ENCODE measurements at regions not wholly inside any gene's neighbourhood (a gene's known extent, or its start where the extent isn't known, plus 50 kb on each side); places are given as distances from the start of the nearest gene placed in this dataset.
"Not testable (repeated sequence)": the region's sequence is repeated elsewhere in the genome, so short reads cannot be mapped to it uniquely, and the experiment has no call there.

- not testable (repeated sequence) for H3K9me3 ChIP-seq (ENCODE audit: control insufficient read depth, low read length, poor library complexity, severe bottlenecking); H3K27ac Mint-ChIP-seq; H3K36me3 Mint-ChIP-seq (ENCODE audit: low read depth); H3K4me1 Mint-ChIP-seq; H3K4me3 Mint-ChIP-seq; ATAC-seq; DNase-seq
- H3K27me3 Mint-ChIP-seq: peaks cover 18% of the 10 kb centered on the region
Observed at GRCh38 chr4:27075603-27076002, 215.0 kb downstream of the STIM2 start.

- Mint-ChIP-seq H3K36me3 (ENCODE audit: low read depth) (no peaks in the 10 kb centered on the region), H3K4me1 (peaks cover 6% of the 10 kb centered on the region), H3K27ac (no peak overlapping the region), H3K4me3 (no peak overlapping the region), H3K27me3 (peaks cover 50% of the 10 kb centered on the region)
- DNase-seq (no peak), ATAC-seq (no peak)
- no peaks in the 10 kb centered on the region for H3K9me3 ChIP-seq (ENCODE audit: control insufficient read depth, low read length, poor library complexity, severe bottlenecking)
Observed at GRCh38 chr4:27078934-27079455, 218.4 kb downstream of the STIM2 start.

- H3K27ac Mint-ChIP-seq: no peak overlapping the region
- DNase-seq (no peak), ATAC-seq (no peak)
- H3K36me3 Mint-ChIP-seq (ENCODE audit: low read depth): no peaks in the 10 kb centered on the region
- peaks cover 16% of the 10 kb centered on the region for H3K4me1 Mint-ChIP-seq
- peak overlapping the region; percentile 31 for H3K4me3 Mint-ChIP-seq
- peaks cover 79% of the 10 kb centered on the region for H3K27me3 Mint-ChIP-seq
- H3K9me3 ChIP-seq (ENCODE audit: control insufficient read depth, low read length, poor library complexity, severe bottlenecking): no peaks in the 10 kb centered on the region
Observed at GRCh38 chr4:27081675-27082586, 221.3 kb downstream of the STIM2 start.

- ATAC-seq (no peak), DNase-seq (no peak)
- no peaks in the 10 kb centered on the region for H3K36me3 Mint-ChIP-seq (ENCODE audit: low read depth)
- peaks cover 16% of the 10 kb centered on the region for H3K4me1 Mint-ChIP-seq
- H3K27me3 Mint-ChIP-seq: peaks cover 86% of the 10 kb centered on the region
- H3K4me3 Mint-ChIP-seq: no peak overlapping the region
- H3K9me3 ChIP-seq (ENCODE audit: control insufficient read depth, low read length, poor library complexity, severe bottlenecking): no peaks in the 10 kb centered on the region
- no peak overlapping the region for H3K27ac Mint-ChIP-seq
Observed at GRCh38 chr4:27082776-27083175, 222.1 kb downstream of the STIM2 start.

- peaks cover 94% of the 10 kb centered on the region for H3K27me3 Mint-ChIP-seq
- H3K9me3 ChIP-seq (ENCODE audit: control insufficient read depth, low read length, poor library complexity, severe bottlenecking): no peaks in the 10 kb centered on the region
Observed at GRCh38 chr4:27084685-27085361, 224.2 kb downstream of the STIM2 start.

GRCh38 chr4:27085396-27085795, 224.8 kb downstream of the STIM2 start:
- H3K36me3 Mint-ChIP-seq (ENCODE audit: low read depth): peaks cover 2% of the 10 kb centered on the region
- H3K4me3 Mint-ChIP-seq: no peak overlapping the region
- no peaks in the 10 kb centered on the region for H3K9me3 ChIP-seq (ENCODE audit: control insufficient read depth, low read length, poor library complexity, severe bottlenecking)
- peaks cover 16% of the 10 kb centered on the region for H3K4me1 Mint-ChIP-seq
- DNase-seq: no peak
- no peak for ATAC-seq
- H3K27me3 Mint-ChIP-seq: peaks cover 96% of the 10 kb centered on the region
- no peak overlapping the region for H3K27ac Mint-ChIP-seq

More at GRCh38 chr4:27084685-27085361, 224.2 kb downstream of the STIM2 start:
- peak overlapping the region; percentile 41 for H3K4me3 Mint-ChIP-seq
- no peak overlapping the region for H3K27ac Mint-ChIP-seq
- H3K36me3 Mint-ChIP-seq (ENCODE audit: low read depth): peaks cover 2% of the 10 kb centered on the region
- peaks cover 16% of the 10 kb centered on the region for H3K4me1 Mint-ChIP-seq
- ATAC-seq (no peak), DNase-seq (no peak)

GRCh38 chr4:27087306-27088045, 226.8 kb downstream of the STIM2 start:
- no peaks in the 10 kb centered on the region for H3K9me3 ChIP-seq (ENCODE audit: control insufficient read depth, low read length, poor library complexity, severe bottlenecking)
- peaks cover 98% of the 10 kb centered on the region for H3K27me3 Mint-ChIP-seq
- no peak overlapping the region for H3K27ac Mint-ChIP-seq

GRCh38 chr4:27088491-27088890, 227.8 kb downstream of the STIM2 start:
- peaks cover 94% of the 10 kb centered on the region for H3K27me3 Mint-ChIP-seq
- no peak overlapping the region for H3K4me3 Mint-ChIP-seq
- peaks cover 10% of the 10 kb centered on the region for H3K4me1 Mint-ChIP-seq

More at GRCh38 chr4:27087306-27088045, 226.8 kb downstream of the STIM2 start:
- ATAC-seq (no peak), DNase-seq (no peak)
- Mint-ChIP-seq H3K36me3 (ENCODE audit: low read depth) (peaks cover 2% of the 10 kb centered on the region), H3K4me3 (no peak overlapping the region), H3K4me1 (peaks cover 10% of the 10 kb centered on the region)

GRCh38 chr4:27089186-27089585, 228.5 kb downstream of the STIM2 start:
- Mint-ChIP-seq H3K4me1 (peaks cover 10% of the 10 kb centered on the region), H3K4me3 (no peak overlapping the region), H3K27me3 (peaks cover 91% of the 10 kb centered on the region), H3K36me3 (ENCODE audit: low read depth) (peaks cover 2% of the 10 kb centered on the region), H3K27ac (no peak overlapping the region)
- no peak for DNase-seq
- H3K9me3 ChIP-seq (ENCODE audit: control insufficient read depth, low read length, poor library complexity, severe bottlenecking): no peaks in the 10 kb centered on the region
- no peak for ATAC-seq

More at GRCh38 chr4:27088491-27088890, 227.8 kb downstream of the STIM2 start:
- H3K36me3 Mint-ChIP-seq (ENCODE audit: low read depth): peaks cover 2% of the 10 kb centered on the region
- DNase-seq (no peak), ATAC-seq (no peak)
- no peaks in the 10 kb centered on the region for H3K9me3 ChIP-seq (ENCODE audit: control insufficient read depth, low read length, poor library complexity, severe bottlenecking)
- no peak overlapping the region for H3K27ac Mint-ChIP-seq

- Mint-ChIP-seq H3K27me3 (peaks cover 80% of the 10 kb centered on the region), H3K27ac (no peak overlapping the region)
- ATAC-seq: no peak
Observed at GRCh38 chr4:27090406-27090805, 229.8 kb downstream of the STIM2 start.

GRCh38 chr4:27094224-27094623, 233.6 kb downstream of the STIM2 start:
- Mint-ChIP-seq H3K27me3 (peaks cover 44% of the 10 kb centered on the region), H3K4me3 (no peak overlapping the region), H3K36me3 (ENCODE audit: low read depth) (no peaks in the 10 kb centered on the region), H3K27ac (no peak overlapping the region), H3K4me1 (no peaks in the 10 kb centered on the region)
- no peak for DNase-seq
- H3K9me3 ChIP-seq (ENCODE audit: control insufficient read depth, low read length, poor library complexity, severe bottlenecking): no peaks in the 10 kb centered on the region
- no peak for ATAC-seq

More at GRCh38 chr4:27090406-27090805, 229.8 kb downstream of the STIM2 start:
- peaks cover 3% of the 10 kb centered on the region for H3K4me1 Mint-ChIP-seq
- no peaks in the 10 kb centered on the region for H3K9me3 ChIP-seq (ENCODE audit: control insufficient read depth, low read length, poor library complexity, severe bottlenecking)
- peaks cover 2% of the 10 kb centered on the region for H3K36me3 Mint-ChIP-seq (ENCODE audit: low read depth)
- no peak overlapping the region for H3K4me3 Mint-ChIP-seq
- DNase-seq: no peak

GRCh38 chr4:27094783-27095182, 234.1 kb downstream of the STIM2 start:
- DNase-seq (no peak), ATAC-seq (no peak)
- Mint-ChIP-seq H3K27me3 (peaks cover 39% of the 10 kb centered on the region), H3K4me1 (no peaks in the 10 kb centered on the region), H3K4me3 (no peak overlapping the region), H3K36me3 (ENCODE audit: low read depth) (no peaks in the 10 kb centered on the region), H3K27ac (no peak overlapping the region)
- H3K9me3 ChIP-seq (ENCODE audit: control insufficient read depth, low read length, poor library complexity, severe bottlenecking): no peaks in the 10 kb centered on the region

Measured in T-helper 17 cell (primary cell).